Activated T-cell treated with anti-CD3 and anti-CD28 coated beads, Interleukin-2, amount 50 U/mL, for 24 hours (primary cell): ENCODE measurements at regions not wholly inside any gene's neighbourhood (a gene's known extent, or its start where the extent isn't known, plus 50 kb on each side); places are given as distances from the start of the nearest gene placed in this dataset.
A peak's percentile ranks its signal among the peaks of the same experiment; 100 is the strongest.

Experiments used
- DNase-seq: peaks from one replicate; pipeline ENCODE4 v3.0.0-alpha.2; 2020
- H3K27ac Mint-ChIP-seq: 2 replicates; pipeline ENCODE4 v1.8.0; 2020; ENCODE audit warnings: mild to moderate bottlenecking, mixed read lengths
- H3K27me3 Mint-ChIP-seq: 2 replicates; pipeline ENCODE4 v1.8.0; 2020; ENCODE audit warnings: mixed read lengths
- H3K36me3 Mint-ChIP-seq: 2 replicates; pipeline ENCODE4 v1.8.0; 2020; ENCODE audit warnings: low read depth, mixed read lengths
- H3K4me1 Mint-ChIP-seq: 2 replicates; pipeline ENCODE4 v1.8.0; 2020; ENCODE audit warnings: low read depth, mixed read lengths
- H3K4me3 Mint-ChIP-seq: 2 replicates; pipeline ENCODE4 v1.8.0; 2020; ENCODE audit warnings: mild to moderate bottlenecking, moderate library complexity, mixed read lengths
- H3K9me3 Mint-ChIP-seq: 2 replicates; pipeline ENCODE4 v1.8.0; 2020; ENCODE audit warnings: mixed read lengths

- peaks cover 23% of the 10 kb centered on the region for H3K27me3 Mint-ChIP-seq
- no peak for DNase-seq
- peaks cover 13% of the 10 kb centered on the region for H3K4me1 Mint-ChIP-seq
- no peak overlapping the region for H3K27ac Mint-ChIP-seq
- no peaks in the 10 kb centered on the region for H3K9me3 Mint-ChIP-seq
- H3K4me3 Mint-ChIP-seq: no peak overlapping the region
- no peaks in the 10 kb centered on the region for H3K36me3 Mint-ChIP-seq
Observed at GRCh38 chr15:88403351-88403791, 63.8 kb downstream of the MRPL46 start.

GRCh38 chr15:88401996-88402656, 65.1 kb downstream of the MRPL46 start:
- H3K27ac Mint-ChIP-seq: no peak overlapping the region
- no peak overlapping the region for H3K4me3 Mint-ChIP-seq
- H3K4me1 Mint-ChIP-seq: peaks cover 13% of the 10 kb centered on the region
- peak; percentile 43 for DNase-seq
- H3K36me3 Mint-ChIP-seq: no peaks in the 10 kb centered on the region
- peaks cover 23% of the 10 kb centered on the region for H3K27me3 Mint-ChIP-seq
- H3K9me3 Mint-ChIP-seq: no peaks in the 10 kb centered on the region

- no peak for DNase-seq
- Mint-ChIP-seq H3K9me3 (no peaks in the 10 kb centered on the region), H3K4me3 (no peak overlapping the region), H3K27me3 (peaks cover 23% of the 10 kb centered on the region), H3K36me3 (no peaks in the 10 kb centered on the region), H3K27ac (no peak overlapping the region), H3K4me1 (peaks cover 13% of the 10 kb centered on the region)
Observed at GRCh38 chr15:88401251-88401995, 65.8 kb downstream of the MRPL46 start.

DNA sequence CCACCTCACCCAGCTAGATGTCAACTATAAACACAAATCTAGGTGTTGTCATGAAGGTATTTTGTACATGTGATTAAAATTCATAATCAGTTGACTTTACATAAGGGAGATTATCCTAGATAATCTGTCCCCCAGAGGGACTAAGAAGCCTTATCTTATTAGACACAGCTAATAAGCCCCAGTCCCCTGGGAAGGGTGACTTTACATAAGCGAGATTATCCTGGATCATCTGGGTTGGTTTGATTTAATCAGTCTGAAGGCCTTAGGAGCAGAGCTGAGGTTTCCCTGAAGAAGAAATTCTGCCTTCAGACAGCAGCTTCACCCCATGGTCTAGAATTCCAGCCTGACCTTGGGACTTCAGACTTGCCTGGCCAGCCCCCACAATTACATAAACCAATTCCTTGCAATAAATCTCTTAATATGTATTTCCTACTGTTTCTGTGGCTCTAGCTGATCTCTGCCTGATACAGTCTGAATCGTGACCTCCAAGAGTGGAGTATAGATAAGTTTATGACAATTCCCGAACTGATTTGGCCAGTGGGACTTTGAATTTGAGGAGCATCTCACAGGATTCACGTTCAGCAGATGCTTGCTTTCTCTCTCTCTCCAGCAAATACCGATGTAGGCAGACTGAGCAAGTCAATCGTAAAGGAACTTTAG, 66.5 kb downstream of the MRPL46 start:
- H3K4me3 Mint-ChIP-seq: no peak overlapping the region
- peaks cover 20% of the 10 kb centered on the region for H3K27me3 Mint-ChIP-seq
- no peak overlapping the region for H3K27ac Mint-ChIP-seq
- no peaks in the 10 kb centered on the region for H3K9me3 Mint-ChIP-seq
- DNase-seq: no peak
- H3K4me1 Mint-ChIP-seq: peaks cover 13% of the 10 kb centered on the region
- H3K36me3 Mint-ChIP-seq: no peaks in the 10 kb centered on the region

DNA sequence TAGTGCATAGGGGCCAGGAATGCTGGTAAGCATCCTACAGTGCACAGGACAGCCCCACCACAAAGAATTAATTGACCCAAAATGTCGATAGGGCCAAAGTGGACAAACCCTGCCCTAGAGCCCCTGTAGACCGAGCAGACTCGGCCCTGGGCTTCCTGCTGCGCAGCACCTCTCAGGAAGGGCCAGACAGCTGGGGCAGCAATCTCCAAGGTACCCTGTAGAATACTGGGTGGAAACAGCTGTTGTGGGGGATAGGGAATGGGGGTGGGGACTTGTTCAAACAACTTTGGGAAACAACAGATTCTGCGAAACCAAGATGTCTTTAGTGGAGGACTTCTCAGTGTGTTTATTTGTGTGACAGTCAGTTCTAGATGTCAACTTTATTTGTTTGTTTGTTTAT, 67.1 kb downstream of the MRPL46 start:
- H3K27me3 Mint-ChIP-seq: peaks cover 23% of the 10 kb centered on the region
- no peaks in the 10 kb centered on the region for H3K9me3 Mint-ChIP-seq
- no peak overlapping the region for H3K27ac Mint-ChIP-seq
- H3K36me3 Mint-ChIP-seq: no peaks in the 10 kb centered on the region
- H3K4me3 Mint-ChIP-seq: no peak overlapping the region
- H3K4me1 Mint-ChIP-seq: peaks cover 13% of the 10 kb centered on the region
- no peak for DNase-seq

DNA sequence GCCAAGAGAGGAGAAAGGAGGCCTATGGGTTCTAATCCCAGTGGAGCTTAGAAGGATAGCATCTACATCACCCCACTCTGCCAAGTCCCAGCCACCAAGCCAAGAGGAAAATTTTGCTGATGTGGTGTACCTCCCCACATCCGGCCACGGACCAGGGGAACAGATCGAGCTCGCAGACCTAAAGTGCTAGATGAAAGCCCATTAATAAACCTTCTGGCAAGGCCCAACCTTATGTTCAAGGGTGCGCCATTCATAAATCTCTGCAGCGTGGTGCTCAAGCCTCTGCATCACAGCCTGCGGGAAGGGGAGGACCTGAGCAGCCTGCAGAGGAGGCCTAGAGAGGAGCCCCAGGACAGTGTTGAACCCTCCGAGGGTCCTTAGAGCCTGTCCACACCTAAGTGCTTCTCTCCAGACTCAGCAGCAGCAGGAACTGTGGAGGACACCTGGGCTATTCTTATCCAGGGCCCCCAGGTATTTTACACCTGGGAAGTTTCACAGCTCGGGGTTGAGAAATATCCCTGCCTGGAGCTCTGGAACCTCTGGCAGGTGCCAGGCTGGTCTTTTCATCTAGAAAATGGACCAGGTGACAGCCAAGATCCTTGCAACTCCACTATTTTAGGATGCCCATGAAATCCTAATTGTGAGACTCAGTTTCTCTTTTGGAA, 68.0 kb downstream of the MRPL46 start:
- H3K27me3 Mint-ChIP-seq: peaks cover 19% of the 10 kb centered on the region
- no peak overlapping the region for H3K27ac Mint-ChIP-seq
- H3K4me1 Mint-ChIP-seq: peaks cover 16% of the 10 kb centered on the region
- no peaks in the 10 kb centered on the region for H3K9me3 Mint-ChIP-seq
- H3K36me3 Mint-ChIP-seq: no peaks in the 10 kb centered on the region
- H3K4me3 Mint-ChIP-seq: no peak overlapping the region
- no peak for DNase-seq

- no peaks in the 10 kb centered on the region for H3K36me3 Mint-ChIP-seq
- no peak for DNase-seq
- H3K27ac Mint-ChIP-seq: no peak overlapping the region
- H3K4me3 Mint-ChIP-seq: no peak overlapping the region
- peaks cover 19% of the 10 kb centered on the region for H3K27me3 Mint-ChIP-seq
- peaks cover 22% of the 10 kb centered on the region for H3K4me1 Mint-ChIP-seq
- no peaks in the 10 kb centered on the region for H3K9me3 Mint-ChIP-seq
Observed at GRCh38 chr15:88398011-88398410, 69.2 kb downstream of the MRPL46 start.

GRCh38 chr15:88397506-88397905, 69.7 kb downstream of the MRPL46 start:
- no peak overlapping the region for H3K27ac Mint-ChIP-seq
- H3K4me3 Mint-ChIP-seq: no peak overlapping the region
- no peak for DNase-seq
- H3K9me3 Mint-ChIP-seq: no peaks in the 10 kb centered on the region
- peaks cover 19% of the 10 kb centered on the region for H3K4me1 Mint-ChIP-seq
- no peaks in the 10 kb centered on the region for H3K36me3 Mint-ChIP-seq
- H3K27me3 Mint-ChIP-seq: peaks cover 22% of the 10 kb centered on the region

DNA sequence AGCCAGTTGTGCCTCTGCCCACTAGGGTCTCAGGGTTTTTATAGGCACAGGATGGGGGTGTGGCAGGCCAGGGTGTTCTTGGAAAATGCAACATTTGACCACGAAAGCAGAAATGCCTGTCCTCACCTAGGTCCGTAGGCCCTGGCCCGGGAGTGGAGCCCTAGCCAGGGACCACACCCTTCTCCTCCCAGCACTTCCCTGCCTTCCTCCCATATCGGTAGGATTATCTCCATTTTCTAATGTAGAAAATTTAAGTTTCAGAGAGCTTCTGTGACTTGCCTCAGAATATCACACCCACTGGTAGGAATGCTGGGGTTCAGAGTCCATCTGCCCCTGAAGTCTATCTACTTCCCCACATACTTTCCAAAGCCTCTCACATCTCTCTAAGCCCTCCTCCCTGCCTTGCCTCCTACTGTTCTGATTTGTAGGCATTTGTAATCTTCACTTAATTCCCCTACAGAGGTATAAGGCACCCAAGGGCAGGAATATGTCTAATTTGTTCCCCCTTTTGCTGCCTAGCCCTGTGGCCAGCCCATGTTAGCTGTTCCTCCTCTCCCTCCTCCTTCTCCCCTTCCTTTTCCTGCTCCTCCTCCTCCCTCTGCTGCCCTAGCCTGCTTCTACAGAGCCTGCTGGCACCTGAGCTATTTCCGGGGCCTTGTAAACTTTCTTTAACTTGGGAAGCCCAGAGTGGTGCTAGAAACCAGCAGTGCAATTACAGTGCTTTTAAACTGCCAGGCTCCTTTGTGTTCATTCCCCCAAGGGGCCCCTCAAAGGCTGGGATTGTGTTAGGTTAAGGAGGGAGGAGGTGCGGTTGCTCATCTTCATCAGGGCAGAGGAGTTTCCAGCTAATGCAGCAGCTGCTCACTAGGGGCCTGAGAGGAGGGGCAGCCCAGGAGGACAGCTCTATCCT, 71.1 kb downstream of the MRPL46 start:
- H3K9me3 Mint-ChIP-seq: no peaks in the 10 kb centered on the region
- peaks cover 9% of the 10 kb centered on the region for H3K4me1 Mint-ChIP-seq
- no peak for DNase-seq
- no peak overlapping the region for H3K4me3 Mint-ChIP-seq
- H3K27me3 Mint-ChIP-seq: peaks cover 23% of the 10 kb centered on the region
- no peak overlapping the region for H3K27ac Mint-ChIP-seq
- no peaks in the 10 kb centered on the region for H3K36me3 Mint-ChIP-seq

DNA sequence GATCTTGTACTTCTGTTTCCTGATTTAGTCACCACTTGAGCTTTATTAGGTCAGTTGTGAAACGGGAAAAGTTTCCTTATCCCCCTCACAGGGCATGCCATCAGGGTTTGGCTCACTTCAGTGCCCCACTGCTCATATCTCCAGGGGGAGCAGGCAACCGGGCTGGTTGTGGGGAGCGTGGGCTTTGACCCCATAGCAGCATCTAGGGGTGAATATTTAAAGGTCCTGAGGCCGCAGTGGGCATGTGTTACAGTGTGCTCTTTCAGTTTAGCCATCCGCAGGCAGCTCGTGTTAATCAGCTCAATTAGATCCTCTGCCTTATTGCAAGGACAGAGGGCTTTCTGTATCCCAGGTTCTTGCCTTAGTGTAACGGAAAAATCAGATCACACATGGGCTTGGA, 71.9 kb downstream of the MRPL46 start:
- no peak for DNase-seq
- Mint-ChIP-seq H3K27me3 (peaks cover 23% of the 10 kb centered on the region), H3K4me3 (no peak overlapping the region), H3K27ac (no peak overlapping the region), H3K36me3 (no peaks in the 10 kb centered on the region), H3K4me1 (peaks cover 9% of the 10 kb centered on the region), H3K9me3 (no peaks in the 10 kb centered on the region)

- Mint-ChIP-seq H3K27ac (no peak overlapping the region), H3K36me3 (no peaks in the 10 kb centered on the region), H3K9me3 (no peaks in the 10 kb centered on the region), H3K4me1 (peaks cover 9% of the 10 kb centered on the region), H3K4me3 (no peak overlapping the region), H3K27me3 (peaks cover 23% of the 10 kb centered on the region)
- no peak for DNase-seq
Observed at GRCh38 chr15:88394553-88395145, 72.5 kb downstream of the MRPL46 start.

DNA sequence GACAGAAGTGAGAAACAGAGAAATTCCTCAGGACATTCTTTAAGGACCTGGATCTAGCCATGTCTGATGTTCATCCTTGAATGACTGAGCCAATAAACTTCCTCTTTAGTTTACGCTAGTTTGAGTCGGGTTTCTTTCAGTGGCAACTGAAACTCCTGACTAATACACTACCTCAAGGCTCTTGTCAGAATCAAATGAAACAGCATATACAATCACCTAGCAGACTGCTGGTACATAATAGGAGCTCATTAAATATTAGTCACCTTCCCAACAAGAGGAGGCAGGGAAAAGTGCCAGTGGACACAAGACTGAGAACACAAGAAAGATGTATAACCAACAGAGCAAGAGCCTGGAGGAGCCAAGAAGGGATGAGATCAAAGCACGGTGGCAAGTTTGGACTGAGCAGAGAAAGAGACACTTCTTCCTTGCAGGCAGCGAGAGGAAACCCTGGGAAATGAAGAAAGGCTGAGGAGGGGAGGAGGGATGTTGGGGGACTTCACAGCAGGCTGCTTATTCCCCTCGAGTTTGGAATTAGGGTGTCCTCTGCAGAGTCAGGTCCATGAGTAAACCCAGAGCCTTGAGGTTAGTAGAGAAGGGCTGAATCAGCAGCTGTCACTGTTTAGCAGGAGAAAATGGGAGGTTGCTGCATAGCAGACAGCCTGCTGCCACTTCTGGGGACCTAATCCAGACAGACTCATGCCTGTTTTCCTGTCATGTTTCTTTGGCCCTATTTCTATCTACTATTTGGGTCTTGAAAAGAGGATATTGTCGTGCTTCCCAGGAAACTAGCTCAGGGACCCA, 73.3 kb downstream of the MRPL46 start:
- Mint-ChIP-seq H3K4me3 (no peak overlapping the region), H3K36me3 (no peaks in the 10 kb centered on the region), H3K4me1 (peaks cover 9% of the 10 kb centered on the region), H3K27me3 (peaks cover 23% of the 10 kb centered on the region), H3K9me3 (no peaks in the 10 kb centered on the region), H3K27ac (no peak overlapping the region)
- DNase-seq: no peak

- no peaks in the 10 kb centered on the region for H3K9me3 Mint-ChIP-seq
- peaks cover 23% of the 10 kb centered on the region for H3K27me3 Mint-ChIP-seq
- DNase-seq: no peak
- H3K4me1 Mint-ChIP-seq: peaks cover 9% of the 10 kb centered on the region
- no peak overlapping the region for H3K4me3 Mint-ChIP-seq
- no peak overlapping the region for H3K27ac Mint-ChIP-seq
- H3K36me3 Mint-ChIP-seq: no peaks in the 10 kb centered on the region
Observed at GRCh38 chr15:88391700-88392099, 75.5 kb downstream of the MRPL46 start.
